ENCODE measurements at regions not wholly inside any gene's neighbourhood (a gene's known extent, or its start where the extent isn't known, plus 50 kb on each side); places are given as distances from the start of the nearest gene placed in this dataset.

DNA sequence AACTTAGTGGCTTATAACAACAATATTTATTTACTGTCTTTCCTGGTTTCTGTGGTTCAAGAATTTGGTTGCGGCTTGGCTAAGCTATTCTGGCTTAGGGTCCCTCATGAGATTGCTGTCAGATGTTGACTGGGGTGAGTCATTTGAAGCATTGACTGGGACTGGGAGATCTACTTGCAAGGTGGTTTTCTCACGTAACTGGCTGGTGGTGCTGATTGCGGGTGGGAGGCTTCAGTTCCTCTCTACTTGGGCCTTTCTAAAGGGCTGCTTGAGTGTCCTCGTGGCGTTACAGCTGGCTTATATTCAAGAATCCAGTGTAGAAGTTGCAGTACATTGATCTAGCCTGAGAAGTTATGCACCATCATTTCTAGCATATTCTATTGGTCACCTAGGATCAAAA, 218.5 kb upstream of the ELAVL2 start:
- TF ChIP-seq, protein P1, sequence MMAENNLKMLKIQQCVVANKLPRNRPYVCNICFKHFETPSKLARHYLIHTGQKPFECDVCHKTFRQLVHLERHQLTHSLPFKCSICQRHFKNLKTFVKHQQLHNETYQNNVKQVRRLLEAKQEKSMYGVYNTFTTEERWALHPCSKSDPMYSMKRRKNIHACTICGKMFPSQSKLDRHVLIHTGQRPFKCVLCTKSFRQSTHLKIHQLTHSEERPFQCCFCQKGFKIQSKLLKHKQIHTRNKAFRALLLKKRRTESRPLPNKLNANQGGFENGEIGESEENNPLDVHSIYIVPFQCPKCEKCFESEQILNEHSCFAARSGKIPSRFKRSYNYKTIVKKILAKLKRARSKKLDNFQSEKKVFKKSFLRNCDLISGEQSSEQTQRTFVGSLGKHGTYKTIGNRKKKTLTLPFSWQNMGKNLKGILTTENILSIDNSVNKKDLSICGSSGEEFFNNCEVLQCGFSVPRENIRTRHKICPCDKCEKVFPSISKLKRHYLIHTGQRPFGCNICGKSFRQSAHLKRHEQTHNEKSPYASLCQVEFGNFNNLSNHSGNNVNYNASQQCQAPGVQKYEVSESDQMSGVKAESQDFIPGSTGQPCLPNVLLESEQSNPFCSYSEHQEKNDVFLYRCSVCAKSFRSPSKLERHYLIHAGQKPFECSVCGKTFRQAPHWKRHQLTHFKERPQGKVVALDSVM (CRISPR knock-in tag; IDR thresholded peaks at IDR 0.05) = no peak
- TF ChIP-seq AFF4 (CRISPR knock-in tag; IDR thresholded peaks at IDR 0.05) (no peak), RXRB (CRISPR knock-in tag; IDR thresholded peaks at IDR 0.05; ENCODE audit: borderline replicate concordance) (no peak), ELF4 (CRISPR knock-in tag; IDR thresholded peaks at IDR 0.05; ENCODE audit: borderline replicate concordance) (no peak), ZNF24 (IDR thresholded peaks at IDR 0.05) (no peak)
